ENCODE measurements at regions not wholly inside any gene's neighbourhood (a gene's known extent, or its start where the extent isn't known, plus 50 kb on each side); places are given as distances from the start of the nearest gene placed in this dataset.

DNA sequence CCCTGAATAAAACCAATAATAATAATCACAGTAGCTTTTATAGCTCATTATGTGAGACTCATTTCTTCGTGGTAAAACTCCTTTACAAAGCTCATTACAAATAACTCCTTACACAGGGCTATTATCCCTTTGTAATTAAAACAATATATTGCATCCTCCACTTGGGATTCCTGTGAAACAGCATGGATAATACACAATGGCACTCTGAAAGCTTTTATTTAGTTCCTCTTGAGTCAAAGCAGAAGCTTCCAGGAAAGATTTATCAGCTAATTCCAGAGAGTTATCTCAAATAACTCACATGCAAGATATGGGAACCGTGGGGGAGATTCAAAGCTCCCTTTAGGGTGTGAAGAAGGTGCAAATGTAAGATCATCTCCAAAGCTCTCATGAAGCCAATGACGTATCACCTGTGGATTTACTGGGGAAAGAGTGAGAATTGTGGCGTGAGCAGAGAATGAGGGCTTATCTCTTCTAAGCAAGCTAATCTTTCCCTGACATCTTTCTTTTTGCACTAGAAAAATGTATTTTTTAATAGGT, 60.4 kb upstream of the GJA5 start:
- TF ChIP-seq EZH2 (IDR thresholded peaks at IDR 0.05; ENCODE audit: low read depth, unreplicated experiment) = no peak
- TF ChIP-seq, protein P1, sequence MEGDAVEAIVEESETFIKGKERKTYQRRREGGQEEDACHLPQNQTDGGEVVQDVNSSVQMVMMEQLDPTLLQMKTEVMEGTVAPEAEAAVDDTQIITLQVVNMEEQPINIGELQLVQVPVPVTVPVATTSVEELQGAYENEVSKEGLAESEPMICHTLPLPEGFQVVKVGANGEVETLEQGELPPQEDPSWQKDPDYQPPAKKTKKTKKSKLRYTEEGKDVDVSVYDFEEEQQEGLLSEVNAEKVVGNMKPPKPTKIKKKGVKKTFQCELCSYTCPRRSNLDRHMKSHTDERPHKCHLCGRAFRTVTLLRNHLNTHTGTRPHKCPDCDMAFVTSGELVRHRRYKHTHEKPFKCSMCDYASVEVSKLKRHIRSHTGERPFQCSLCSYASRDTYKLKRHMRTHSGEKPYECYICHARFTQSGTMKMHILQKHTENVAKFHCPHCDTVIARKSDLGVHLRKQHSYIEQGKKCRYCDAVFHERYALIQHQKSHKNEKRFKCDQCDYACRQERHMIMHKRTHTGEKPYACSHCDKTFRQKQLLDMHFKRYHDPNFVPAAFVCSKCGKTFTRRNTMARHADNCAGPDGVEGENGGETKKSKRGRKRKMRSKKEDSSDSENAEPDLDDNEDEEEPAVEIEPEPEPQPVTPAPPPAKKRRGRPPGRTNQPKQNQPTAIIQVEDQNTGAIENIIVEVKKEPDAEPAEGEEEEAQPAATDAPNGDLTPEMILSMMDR (conservative IDR thresholded peaks at IDR 0.05; ENCODE audit: low read depth in 2 of 2) = no peak
- no peak for TF ChIP-seq REST (IDR thresholded peaks at IDR 0.05; ENCODE audit: unreplicated experiment)
- no peak for TF ChIP-seq CREB1 (CRISPR knock-in tag; IDR thresholded peaks at IDR 0.05; ENCODE audit: low read depth)
- no peak for TF ChIP-seq ZNF114 (CRISPR knock-in tag; IDR thresholded peaks at IDR 0.05)
- TF ChIP-seq POLR2AphosphoS5 (IDR thresholded peaks at IDR 0.05; ENCODE audit: low read depth) = no peak
- TF ChIP-seq EZH2phosphoT487 (IDR thresholded peaks at IDR 0.05; ENCODE audit: unreplicated experiment) = no peak
- no peak for TF ChIP-seq JUNB (IDR thresholded peaks at IDR 0.05; ENCODE audit: unreplicated experiment)
- no peak for TF ChIP-seq STAT1 (IDR thresholded peaks at IDR 0.05; ENCODE audit: unreplicated experiment)
- no peak for TF ChIP-seq ZNF462 (CRISPR knock-in tag; IDR thresholded peaks at IDR 0.05)
- TF ChIP-seq ZNF331 (CRISPR knock-in tag; IDR thresholded peaks at IDR 0.05; ENCODE audit: low read depth) = no peak

Data from GM23338 (cell line).